Right lobe of liver (tissue), 6 donors: ENCODE measurements at regions not wholly inside any gene's neighbourhood (a gene's known extent, or its start where the extent isn't known, plus 50 kb on each side); places are given as distances from the start of the nearest gene placed in this dataset.
A peak's percentile ranks its signal among the peaks of the same experiment; 100 is the strongest.

Experiments used
- ATAC-seq, 4 donors: fragments of 200-7000 bp; cut with Tn5 transposase; one replicate each; pipeline ENCODE4 v1.9.1; 2020; ENCODE audit warnings: mild to moderate bottlenecking in 4 of 4, moderate library complexity in 4 of 4
- DNase-seq, 3 donors: peaks; one replicate each; pipeline ENCODE4 v3.0.0-alpha.2; 2020
- H3K27ac ChIP-seq, 3 donors: fragments of 200-600 bp; one replicate each; pipeline ENCODE4 v1.8.0; 2022
- H3K27me3 ChIP-seq, 2 donors: fragments of 200-600 bp; one replicate each; pipeline ENCODE4 v1.8.0; 2022
- H3K36me3 ChIP-seq, 4 donors: fragments of 200-600 bp; sonication (generic) in 1 of 4; one replicate each; pipeline versions ENCODE4 v1.5.1 to v1.8.0; 2017 to 2022; ENCODE audit warnings: control low read depth in 1 of 4
- H3K4me1 ChIP-seq, 4 donors: fragments of 200-600 bp; sonication (generic) in 1 of 4; one replicate each; pipeline versions ENCODE4 v1.5.1 to v1.8.0; 2017 to 2022; ENCODE audit warnings: control low read depth in 1 of 4
- H3K4me3 ChIP-seq, 3 donors: fragments of 200-600 bp; one replicate each; pipeline ENCODE4 v1.8.0; 2022
- H3K9me3 ChIP-seq, 4 donors: fragments of 200-600 bp; sonication (generic) in 1 of 4; one replicate each; pipeline versions ENCODE4 v1.5.1 to v1.8.0; 2017 to 2022; ENCODE audit warnings: control low read depth in 1 of 4
- POLR2A ChIP-seq: fragments of 450-650 bp; IDR thresholded peaks from one replicate; pipeline ENCODE4 v1.6.1; 2017; ENCODE audit warnings: antibody characterized with exemption, mild to moderate bottlenecking
- WGBS: methylation state at CpG from one replicate; pipeline ENCODE4 v1.1.6; 2018; ENCODE audit warnings: low coverage, low lambda C conversion rate; ENCODE audit not compliant: insufficient coverage; ENCODE audit errors: missing lambda C conversion rate; 5-methylcytosine and 5-hydroxymethylcytosine counted together
- intact Hi-C, 2 donors: fragments of 100-400 bp; cut with DNase I; formaldehyde crosslinking; loops; one replicate each; pipeline versions ENCODE4 v1.11.2 to v1.14.1; 2022
- TF ChIP-seq, protein P1 (sequence below), 4 donors: fragments of 200-600 bp in 3 of 4; fragments of 450-650 bp in 1 of 4; IDR thresholded peaks; one replicate each; pipeline versions ENCODE4 v1.5.1 to v1.8.0; 2016 to 2022; ENCODE audit warnings: antibody characterized with exemption in 4 of 4, mild to moderate bottlenecking in 2 of 4
- donor health status: DM: no; HTN: yes; CAD: no.
- donor health status: DM: no; HTN: no; CAD: no.
- donor health status: DM: no; HTN: no; CAD: no.
- donor health status: DM: no; HTN: yes; CAD: no.
- donor health status: DM: no; HTN: yes; CAD: no.

DNA sequence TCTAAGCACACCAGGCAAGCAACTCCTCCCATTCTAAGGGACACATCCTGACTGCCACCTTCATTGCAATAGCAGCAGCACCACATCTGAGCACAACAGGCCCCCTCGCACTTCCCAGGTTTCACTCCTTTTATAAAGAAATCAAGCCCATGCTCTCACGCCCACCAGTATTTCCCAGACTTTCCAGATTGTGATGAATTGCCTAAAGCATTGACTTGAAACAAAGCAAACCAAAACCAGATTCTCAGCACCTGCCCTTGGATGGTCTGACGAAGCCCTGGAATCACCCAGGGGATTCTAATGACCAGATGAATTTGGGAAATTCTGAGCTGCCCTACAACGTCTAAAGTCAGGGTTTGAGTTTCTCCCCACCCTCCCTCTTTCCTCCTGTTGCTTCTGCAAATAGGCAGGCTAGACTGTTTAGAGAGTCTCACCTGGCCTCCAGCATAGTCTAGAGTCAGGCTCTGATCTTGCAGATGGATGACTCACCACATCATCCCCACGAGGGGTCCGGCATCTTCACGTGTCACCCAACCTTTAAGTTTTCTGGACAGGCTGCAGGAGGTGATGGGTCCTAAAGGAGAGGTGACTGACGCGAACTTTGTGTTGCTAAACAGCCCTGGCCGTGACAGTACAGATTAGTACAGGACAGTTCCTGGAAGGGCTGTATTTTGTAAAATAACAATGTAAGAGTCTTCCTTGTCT is 198.0 kb downstream of the SKIDA1 start:
- Histone ChIP-seq H3K27me3 (no peaks in the 10 kb centered on the region), H3K9me3 (no peaks in the 10 kb centered on the region), H3K27ac (no peak overlapping the region), H3K36me3 (no peaks in the 10 kb centered on the region), H3K4me3 (no peak overlapping the region), H3K4me1 (no peaks in the 10 kb centered on the region)
- DNase-seq, result no peak
- ATAC-seq, result peak in 1 of 4 donors; percentile 19
- intact Hi-C loops, result no loop called here
- TF ChIP-seq, protein P1, sequence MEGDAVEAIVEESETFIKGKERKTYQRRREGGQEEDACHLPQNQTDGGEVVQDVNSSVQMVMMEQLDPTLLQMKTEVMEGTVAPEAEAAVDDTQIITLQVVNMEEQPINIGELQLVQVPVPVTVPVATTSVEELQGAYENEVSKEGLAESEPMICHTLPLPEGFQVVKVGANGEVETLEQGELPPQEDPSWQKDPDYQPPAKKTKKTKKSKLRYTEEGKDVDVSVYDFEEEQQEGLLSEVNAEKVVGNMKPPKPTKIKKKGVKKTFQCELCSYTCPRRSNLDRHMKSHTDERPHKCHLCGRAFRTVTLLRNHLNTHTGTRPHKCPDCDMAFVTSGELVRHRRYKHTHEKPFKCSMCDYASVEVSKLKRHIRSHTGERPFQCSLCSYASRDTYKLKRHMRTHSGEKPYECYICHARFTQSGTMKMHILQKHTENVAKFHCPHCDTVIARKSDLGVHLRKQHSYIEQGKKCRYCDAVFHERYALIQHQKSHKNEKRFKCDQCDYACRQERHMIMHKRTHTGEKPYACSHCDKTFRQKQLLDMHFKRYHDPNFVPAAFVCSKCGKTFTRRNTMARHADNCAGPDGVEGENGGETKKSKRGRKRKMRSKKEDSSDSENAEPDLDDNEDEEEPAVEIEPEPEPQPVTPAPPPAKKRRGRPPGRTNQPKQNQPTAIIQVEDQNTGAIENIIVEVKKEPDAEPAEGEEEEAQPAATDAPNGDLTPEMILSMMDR (IDR thresholded peaks at IDR 0.05), result no peak
- TF ChIP-seq POLR2A, result no peak
- WGBS, result 58% methylated on average over 10 of the region's 10 CpGs

DNA sequence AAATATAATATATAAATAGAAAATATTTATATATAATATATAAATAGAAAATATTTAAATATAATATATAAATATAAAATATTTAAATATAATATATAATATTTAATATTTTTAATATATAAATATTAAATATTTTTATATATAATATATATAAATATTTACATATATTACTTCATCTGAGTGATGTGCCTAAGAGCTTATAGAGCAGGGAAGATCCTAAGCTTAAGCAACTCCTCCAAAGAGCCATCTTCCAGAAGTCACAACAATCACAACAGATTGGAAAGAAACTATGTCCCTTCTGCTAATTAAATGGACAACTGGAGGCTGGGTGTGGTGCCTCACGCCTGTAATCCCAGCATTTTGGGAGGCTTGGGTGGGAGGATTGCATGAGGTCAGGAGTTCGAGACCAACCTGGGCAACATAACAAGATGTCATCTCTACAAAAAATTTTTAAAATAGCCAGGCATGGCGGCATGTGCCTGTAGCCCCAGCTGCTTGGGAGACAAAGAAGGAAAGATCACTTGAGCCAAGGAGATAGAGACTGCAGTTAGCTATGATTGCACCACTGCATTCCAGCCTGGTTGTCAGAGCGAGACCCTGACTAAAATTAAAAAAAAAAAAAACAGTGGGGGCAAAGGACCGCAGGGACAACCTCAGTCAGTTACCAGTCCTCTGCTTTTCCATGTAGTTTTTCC is 198.7 kb downstream of the SKIDA1 start:
- no peaks in the 10 kb centered on the region for H3K36me3 ChIP-seq
- H3K9me3 ChIP-seq, result no peaks in the 10 kb centered on the region
- no peaks in the 10 kb centered on the region for H3K4me1 ChIP-seq
- 78% methylated on average over 4 of the region's 5 CpGs for WGBS
- H3K27me3 ChIP-seq, result no peaks in the 10 kb centered on the region
- TF ChIP-seq, protein P1 (IDR thresholded peaks at IDR 0.05), result no peak
- no peak for TF ChIP-seq POLR2A
- intact Hi-C loops, result no loop called here
- H3K27ac ChIP-seq, result no peak overlapping the region
- DNase-seq (no peak), ATAC-seq (no peak)
- H3K4me3 ChIP-seq, result no peak overlapping the region

DNA sequence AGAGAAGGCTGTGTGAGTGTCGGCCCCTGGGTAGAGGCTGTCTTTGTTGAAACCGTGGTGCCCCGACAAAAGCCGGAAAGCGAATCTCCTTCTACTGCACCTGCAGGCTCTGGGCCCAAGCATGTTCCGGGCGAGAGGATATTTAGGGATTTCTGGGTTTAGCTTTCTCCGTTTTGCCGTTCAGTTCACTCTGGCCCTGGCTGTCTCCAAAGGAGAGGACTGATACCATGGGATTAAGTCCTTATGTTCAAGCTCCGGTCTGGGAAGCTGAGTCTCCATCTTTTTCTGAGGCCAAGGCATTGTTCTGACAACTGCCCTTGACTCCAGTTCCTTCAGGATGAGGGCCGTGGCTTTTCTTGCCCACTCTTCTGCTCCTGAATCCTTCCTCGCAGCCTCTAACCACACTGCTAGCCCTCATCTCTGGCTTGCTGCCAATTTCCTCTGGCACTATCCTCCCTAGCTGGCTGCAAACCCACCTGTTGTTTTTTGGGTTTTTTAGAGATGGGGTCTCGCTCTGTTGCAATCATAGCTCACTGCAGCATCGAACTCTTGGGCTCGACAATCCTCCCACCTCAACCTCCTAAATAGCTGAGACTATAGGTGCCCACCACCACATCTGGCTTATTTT is 206.8 kb downstream of the SKIDA1 start:
- no peak for ATAC-seq
- Histone ChIP-seq H3K27ac (no peak overlapping the region), H3K9me3 (no peaks in the 10 kb centered on the region), H3K27me3 (no peaks in the 10 kb centered on the region), H3K4me1 (no peaks in the 10 kb centered on the region), H3K36me3 (no peaks in the 10 kb centered on the region), H3K4me3 (no peak overlapping the region)
- WGBS, result 64% methylated on average over 12 of the region's 15 CpGs
- no peak for TF ChIP-seq POLR2A
- TF ChIP-seq, protein P1 (IDR thresholded peaks at IDR 0.05), result no peak
- intact Hi-C loops, result no loop called here
- no peak for DNase-seq

DNA sequence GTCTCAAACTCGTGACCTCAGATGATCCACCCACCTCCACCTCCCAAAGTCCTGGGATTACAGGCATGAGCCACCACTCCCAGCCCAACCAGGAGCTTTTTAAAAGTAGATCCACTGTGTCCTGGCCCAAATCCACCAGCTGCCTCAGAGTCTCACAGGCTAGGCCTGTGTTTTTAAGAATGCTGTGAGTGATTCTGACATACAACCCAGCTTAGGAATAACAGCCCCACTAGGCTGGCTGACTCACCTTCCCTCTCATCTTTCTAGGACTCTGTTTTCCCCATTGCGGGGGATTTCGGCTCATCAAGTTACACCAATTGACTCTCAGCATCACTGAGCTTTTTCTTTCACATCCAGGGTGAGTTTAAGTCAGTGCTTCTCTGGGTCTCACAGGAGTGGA is 207.6 kb downstream of the SKIDA1 start:
- Histone ChIP-seq H3K4me3 (no peak overlapping the region), H3K4me1 (no peaks in the 10 kb centered on the region), H3K27ac (no peak overlapping the region), H3K9me3 (no peaks in the 10 kb centered on the region), H3K27me3 (no peaks in the 10 kb centered on the region), H3K36me3 (no peaks in the 10 kb centered on the region)
- TF ChIP-seq, protein P1 (IDR thresholded peaks at IDR 0.05), result no peak
- no peak for TF ChIP-seq POLR2A
- no peak for ATAC-seq
- intact Hi-C loops, result no loop called here
- DNase-seq, result no peak
- WGBS, result 53% methylated on average over 3 of the region's 3 CpGs
